Ureter (tissue), 1 donor: ENCODE measurements at regions not wholly inside any gene's neighbourhood (a gene's known extent, or its start where the extent isn't known, plus 50 kb on each side); places are given as distances from the start of the nearest gene placed in this dataset.
A peak's percentile ranks its signal among the peaks of the same experiment; 100 is the strongest.

Experiments
- DNase-seq: peaks from one replicate; pipeline ENCODE4 v3.0.0-alpha.2; 2020; ENCODE audit warnings: low spot score
- donor health status: DM: yes; HTN: yes; CAD: no.

DNA sequence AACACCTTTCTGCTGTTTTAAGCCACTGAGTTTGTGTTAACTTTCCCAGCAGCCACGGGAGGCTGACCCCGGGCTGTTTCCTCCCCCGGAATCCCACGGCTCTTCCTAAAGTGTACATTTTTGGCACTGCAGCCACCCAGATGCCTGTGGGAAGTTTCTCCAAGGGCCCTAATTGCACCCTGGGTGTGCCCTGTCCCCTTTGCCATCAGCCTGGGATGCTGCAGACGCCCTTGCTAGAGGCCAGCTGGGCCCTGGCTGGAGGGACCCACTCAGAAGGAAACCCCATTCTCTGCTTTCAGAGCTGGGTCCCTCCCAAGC lies 883.3 kb downstream of the BRD1 start:
- no peak for DNase-seq

DNA sequence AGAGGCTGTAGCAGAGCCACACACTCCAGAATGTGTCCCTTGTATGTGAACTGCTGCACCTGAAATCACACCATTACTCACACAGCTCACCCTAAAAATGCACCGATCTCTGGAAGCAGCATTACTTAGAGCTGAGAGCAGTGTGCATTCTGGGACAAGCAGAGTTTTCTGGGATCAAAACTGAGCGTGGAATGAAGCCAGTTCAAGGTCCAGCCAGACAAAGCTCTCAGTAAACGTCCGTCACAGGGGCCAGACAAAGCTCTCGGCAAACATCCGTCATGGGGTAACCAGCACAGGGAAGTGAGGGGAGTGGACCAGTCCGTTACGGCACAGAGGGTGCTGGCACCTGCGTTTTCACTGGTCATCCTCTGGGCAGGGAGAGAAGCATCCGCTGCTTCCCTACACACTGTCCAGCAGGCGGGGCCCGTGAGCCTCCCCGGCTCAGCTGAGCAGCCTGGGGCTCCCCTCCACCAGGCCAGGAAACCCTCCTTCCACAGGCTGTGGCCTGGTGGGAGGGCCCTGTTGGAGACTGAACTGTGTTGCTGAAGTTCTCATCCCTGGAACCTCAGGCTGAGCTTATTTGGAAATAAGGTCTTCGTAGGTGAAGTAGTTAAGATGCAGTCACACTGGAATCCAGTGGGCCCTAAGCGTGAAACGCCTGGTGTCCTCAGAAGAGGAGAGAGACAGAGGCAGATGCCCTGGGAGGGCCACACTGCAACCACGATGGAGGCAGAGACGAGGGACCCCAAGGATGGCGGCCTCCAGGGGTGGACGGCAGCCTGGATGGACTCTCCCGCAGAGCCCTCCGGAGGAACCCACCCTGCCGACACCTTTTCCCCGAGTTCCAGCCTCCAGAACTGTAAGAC lies 883.9 kb downstream of the BRD1 start:
- DNase-seq, result peak; percentile 40

DNA sequence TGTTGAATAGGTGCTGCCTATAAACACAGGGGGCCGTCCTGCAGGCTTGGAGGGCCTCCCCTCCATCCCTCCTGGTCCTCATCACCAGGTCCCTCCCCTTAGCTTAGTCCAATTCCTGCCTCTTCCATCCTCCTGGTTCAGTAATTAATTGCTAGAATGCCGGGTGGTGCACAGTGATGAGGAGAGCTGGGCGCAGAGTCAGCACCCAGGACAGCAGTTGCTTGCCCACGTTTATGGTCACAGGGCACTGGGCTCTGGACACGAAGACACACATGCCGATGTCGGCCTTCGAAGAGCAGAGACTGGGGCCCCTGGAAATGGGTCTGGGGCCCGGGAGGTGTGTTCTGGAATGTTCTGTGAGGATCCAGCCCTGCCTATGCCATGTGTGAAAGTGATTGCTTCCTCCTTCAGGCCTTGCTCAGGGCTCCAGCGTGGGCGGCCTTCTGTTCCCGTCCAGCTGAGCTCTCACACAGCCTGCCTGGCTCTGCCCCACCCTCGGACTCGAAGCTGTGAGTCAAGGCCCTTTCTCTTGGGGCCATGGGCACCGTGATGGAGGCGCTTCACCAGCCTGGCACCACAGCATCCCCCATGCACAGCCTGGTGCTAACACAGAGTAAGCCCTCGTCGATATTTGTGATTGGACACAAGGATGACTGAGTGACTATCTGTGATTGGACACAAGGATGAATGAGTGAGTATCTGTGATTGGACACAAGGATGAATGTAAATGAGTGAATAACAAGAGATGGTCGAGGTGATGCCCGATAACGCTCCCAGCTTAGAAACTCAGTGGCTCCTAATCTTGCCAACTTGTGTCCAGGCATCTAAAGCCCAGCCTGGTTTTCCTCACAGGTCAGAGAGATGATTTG lies 884.7 kb downstream of the BRD1 start:
- DNase-seq, result peak; percentile 24

DNA sequence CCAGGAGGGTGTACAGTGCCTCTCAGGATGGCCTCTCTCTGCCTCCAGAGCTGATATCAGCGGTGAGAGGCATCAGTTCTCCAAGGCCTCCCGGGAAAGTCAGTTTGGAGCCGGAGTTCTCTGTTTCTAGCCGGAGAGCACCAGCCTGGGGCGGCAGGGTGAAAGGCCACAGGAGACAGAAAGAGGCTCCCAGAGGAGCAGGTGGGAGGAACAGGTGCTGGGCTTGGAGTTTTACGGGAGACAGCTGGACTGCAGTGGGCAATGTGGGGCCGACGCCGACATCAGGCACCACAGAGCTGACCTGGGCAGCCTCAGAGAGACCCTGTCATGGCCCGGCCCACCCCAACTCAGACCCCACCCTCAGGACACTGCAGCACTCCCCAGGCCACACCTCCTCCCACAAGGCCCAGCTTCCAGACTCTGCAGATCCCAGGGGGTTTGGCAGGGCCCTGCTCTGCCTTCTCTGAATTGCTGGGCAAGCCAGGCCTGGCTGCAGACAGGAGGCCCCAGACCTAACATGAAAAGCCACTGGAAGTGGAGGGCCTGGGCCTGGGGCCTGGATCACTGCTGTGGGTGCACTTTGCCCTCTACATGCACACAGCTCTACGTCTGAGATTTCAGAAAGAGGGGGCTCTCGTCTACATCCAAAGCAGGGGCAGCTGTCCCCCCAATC lies 885.6 kb downstream of the BRD1 start:
- DNase-seq, result peak; percentile 4

DNA sequence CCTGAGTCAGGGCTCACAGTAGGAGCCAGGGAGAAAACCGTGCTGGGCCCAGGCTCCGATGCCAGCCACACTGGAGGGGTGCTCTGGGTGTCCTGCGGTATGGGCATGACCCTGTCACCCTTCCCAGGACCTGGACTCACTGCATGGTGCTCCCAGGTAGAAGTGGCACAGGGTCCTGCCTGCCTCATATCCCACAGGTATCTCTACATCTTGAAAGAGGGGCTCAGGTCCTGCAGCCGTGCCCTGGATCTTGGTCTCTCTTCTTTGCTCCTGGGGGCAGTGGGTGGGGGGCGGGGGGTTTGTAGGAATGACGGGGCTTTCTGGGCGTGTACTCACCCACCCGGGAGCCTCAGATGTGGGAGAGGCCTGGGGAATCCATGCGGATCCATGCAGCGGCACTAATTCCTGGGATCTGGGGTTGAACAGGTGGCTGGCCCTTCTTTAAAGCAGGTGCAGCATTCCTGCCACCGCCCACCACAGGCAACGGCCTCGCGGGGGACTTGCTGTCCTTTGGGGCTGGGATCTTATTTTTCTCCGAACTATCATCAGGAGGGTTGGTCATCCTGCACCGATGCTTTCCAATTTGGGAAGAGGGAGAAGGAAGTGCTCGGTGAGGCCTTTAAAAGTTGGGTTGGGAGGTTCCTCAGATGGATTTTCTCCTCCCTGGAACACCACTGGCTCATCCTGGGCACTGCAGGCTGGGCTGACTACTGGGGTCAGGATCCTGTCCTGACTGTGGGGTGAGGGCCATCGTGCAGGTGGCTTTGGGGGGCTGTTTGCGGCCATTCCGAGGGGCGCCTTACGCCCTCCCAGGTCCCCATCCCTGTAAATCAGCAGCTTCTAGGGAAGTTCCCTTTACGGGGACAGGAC lies 886.4 kb downstream of the BRD1 start:
- peak; percentile 29 for DNase-seq

DNA sequence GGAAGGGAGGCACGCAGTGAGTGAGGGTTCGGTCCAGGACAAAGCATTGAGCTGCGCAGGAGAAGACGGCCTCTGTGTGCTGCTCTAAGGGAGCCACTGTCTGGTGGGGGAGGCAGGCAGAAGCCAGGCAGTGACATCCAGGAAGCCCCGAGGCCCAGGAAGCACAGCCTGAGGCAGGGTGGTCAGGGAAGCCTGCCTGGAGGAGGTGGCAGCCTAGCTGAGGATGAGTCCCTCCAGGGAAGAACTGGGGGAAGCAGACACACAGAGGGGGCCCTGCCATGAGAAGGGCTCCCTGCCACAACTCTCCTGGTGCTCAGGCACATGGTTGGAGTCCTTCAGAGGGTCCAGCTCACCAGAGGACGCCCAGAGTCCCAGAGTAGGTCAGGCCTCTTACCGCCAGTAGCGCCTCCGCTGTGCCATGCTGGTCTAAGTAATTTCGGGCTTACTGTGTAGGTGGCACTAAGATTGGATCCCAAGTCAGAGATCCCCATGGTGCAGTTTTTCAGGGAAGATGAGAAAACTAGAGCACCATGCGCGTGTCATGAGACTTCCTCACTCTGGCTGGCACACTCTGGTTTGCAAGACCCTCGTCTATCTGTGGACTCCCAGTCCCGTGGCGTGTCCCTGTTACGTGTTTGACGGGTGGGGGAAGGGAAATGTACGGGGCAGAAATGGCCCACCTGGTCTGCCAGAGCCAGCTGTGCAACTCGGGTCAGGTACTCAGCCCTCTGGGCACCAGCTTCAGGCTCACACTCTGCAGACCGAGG lies 887.2 kb downstream of the BRD1 start:
- peak; percentile 27 for DNase-seq

DNA sequence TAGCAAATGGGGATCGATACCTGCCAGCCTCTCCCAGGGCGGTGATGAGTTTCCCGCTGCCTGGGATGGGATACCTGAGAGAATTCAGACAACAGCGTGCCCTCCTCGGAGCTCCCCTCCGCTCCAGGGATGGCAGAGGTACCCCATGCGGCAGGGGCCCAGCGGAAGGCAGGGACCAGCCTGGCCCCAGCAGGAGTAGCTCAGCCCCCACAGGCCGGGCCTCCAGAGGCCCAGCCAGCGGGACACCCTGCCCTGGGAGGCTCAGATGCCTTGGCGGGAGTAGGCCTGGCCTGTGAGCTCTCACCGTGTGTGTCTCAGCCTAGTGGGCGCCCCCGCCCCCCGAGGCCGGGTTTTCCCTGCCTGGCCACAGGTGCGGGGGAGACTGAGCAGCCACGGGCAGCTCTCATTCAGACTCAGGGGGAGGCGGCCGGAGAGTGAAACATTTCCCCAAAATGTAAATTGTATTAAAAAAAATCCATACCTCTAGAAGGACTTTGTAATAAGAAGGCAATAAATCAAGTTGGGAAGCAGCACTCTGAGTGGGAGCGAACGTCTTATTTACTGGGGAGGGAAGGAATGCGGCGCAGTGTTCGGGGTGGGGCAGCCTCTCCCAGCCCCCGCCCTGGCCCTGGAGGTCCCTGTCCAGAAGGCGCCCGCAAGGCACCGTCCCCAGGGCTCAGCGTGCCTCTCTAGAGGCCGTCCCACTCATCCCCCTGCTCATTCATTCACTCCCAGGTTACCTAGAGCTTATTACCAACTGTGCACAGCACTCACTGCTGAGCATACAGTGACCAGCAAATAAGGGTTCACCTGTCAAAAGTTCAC lies 888.0 kb downstream of the BRD1 start:
- DNase-seq, result peak; percentile 26

DNA sequence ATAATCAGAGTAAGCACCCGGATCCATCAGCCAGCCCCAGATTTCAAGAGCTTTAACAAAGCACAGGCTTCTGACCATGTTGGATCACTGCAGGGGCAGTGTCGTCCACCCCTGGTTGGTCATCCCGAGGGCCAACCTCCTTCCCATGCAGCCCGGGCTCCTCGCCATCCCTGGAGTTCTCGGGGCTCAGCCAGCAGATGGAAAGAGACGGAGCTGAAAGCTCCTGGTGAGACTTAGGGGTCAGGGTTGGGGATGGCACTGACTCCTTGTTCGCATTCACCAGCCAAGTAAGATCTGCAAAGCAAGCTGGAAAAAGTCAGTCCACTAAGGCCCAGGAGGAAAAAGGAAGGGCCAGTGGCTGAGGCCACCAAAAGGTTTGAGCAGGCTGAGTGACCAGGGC lies 888.9 kb downstream of the BRD1 start:
- DNase-seq, result peak; percentile 22

DNA sequence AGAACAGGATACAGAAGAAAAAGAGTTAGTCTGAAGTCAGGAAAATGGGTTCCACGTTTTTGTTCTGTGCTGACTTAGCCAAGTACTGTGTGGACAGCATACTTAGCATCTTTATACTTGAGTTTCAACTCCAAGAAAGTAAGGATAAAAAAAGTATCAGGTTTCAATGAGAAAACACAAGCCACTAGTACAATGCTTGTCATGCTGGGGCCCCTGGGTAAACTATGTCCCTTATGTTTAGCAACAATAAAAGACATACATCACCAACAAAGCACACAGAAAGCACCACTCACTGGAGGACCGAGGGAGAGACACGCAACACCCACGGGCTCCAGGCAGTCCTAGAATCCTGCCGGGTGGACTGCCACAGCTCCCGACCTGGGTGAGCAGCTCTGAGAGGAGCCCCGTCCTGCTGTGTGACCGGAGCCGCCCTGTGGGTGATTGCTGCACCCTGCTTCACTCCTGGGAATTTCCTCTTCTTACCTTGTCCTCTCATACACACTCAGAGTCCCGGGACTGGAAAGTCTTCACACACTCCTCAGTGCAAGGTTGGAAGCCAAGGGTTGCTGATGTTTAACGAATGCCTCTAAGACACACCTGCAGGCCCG lies 890.5 kb downstream of the BRD1 start:
- DNase-seq, result peak; percentile 23

DNA sequence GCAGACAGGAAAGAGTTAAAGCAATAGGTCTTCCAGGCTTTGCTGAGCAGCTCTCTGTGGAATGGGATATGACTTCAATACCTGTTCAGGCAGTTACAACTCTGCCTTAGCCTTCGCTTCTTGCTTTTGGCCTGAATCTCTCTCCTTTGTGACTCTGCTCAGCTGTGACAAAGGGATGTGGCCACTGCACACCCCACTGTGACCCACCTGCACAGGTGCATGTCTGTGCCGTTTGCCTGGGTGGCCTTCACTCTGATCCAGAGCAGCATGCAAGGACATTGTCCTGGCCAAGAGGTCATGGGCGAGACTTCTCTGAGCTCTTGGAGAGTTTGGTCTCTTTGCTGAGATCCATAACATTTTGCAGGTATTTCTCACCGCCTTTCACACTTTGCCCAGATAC lies 891.3 kb downstream of the BRD1 start:
- DNase-seq, result peak; percentile 29

DNA sequence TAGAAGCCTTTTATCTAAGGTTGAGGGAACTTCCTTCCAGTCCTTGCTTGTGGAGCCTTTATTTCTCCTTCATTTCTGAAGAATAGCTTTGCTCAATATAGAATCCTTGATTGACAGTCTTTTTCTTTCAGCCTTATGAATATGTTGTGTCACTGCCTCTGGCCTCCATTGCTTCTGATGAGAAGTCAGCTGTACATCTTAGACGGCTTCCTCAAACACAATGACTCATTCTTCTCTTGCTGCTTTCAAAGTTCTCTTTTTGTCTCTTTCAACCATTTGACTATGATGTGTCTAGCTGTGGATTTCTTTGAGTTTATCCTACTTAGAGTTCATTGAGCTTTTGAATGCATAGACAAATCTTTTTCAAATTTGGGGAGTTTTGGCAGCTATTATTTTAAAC lies 893.2 kb downstream of the BRD1 start:
- DNase-seq, result no peak

DNA sequence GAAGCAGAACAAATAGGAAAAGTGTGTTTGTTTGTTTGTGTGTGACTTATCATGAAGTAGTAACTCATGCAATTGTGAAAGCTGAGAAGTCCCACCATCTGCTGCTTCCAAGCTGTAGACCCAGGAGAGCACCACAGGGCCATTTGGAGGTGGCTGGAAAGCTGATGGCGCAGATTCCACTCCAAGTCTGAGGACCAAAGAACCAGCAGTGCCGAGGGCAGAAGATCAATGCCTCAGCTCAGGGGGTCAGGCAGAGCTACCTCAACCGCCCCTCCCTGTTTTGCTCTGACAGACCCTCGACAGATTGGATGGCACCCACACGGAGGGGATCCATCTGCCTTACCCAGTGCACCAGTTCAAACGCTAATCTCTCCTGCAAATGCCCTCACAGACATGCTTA lies 896.2 kb downstream of the BRD1 start:
- no peak for DNase-seq

DNA sequence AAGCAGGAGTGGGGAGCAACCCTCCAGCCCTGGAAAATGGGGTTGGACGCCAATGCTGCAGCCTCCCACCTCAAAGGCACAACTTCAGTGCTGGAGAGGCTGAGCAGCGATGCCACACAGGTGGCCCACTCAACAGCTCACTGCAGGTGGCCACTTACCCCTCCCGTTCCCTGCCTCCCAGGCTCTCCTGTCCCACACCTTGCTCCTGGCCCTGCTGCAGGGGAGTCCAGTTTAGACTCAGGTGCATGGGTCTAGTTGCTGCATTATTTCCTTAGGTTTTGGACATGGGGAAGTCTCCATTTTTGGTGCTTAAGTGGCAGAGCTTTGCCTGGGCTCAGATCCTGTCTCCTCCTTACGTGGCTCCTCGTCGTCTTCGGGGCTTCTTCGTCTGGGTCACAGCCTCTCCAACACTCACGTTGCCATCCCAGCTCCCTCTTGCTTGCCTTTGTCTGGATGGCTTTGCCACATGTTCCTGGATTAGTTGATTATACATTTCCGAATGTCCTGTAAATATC lies 898.3 kb downstream of the BRD1 start:
- DNase-seq, result peak; percentile 15

DNA sequence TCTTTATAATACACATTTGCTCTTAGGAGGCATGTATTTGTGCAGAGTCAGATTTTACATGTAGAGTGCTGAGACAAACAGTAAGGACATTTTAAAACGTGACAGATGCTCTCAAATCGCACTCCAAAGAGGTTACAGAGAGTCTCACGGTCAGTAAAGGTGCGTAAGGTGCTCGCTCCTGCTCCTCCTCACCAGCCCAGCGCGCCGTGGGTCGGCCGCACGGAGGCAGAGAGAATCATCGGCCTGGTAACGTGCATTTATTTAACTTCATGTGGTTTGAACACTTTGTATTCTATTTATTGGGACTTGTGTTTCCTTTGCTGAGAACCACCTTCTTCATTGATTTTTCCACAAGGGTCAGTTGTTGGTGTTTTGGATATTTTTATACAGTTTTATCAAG lies 900.1 kb downstream of the BRD1 start:
- no peak for DNase-seq

DNA sequence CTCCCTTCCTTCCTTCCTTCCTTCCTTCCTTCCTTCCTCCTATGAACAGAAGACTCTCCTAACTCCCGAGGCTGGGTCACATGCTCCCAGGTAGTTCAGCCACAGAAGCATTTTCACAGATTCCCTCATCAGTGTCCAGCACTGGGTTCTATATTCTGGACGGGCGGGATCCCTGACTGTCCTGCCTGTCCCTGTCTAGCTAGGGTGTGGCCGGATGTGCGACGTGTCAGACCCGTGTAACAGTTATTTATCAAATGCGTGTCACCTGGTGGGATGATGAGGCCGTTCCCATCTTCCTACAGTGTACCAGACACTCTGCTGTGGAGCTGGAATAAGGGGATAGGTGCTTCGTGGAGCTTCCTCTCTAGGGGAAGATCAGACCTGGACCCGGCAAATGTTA lies 901.0 kb downstream of the BRD1 start:
- no peak for DNase-seq

DNA sequence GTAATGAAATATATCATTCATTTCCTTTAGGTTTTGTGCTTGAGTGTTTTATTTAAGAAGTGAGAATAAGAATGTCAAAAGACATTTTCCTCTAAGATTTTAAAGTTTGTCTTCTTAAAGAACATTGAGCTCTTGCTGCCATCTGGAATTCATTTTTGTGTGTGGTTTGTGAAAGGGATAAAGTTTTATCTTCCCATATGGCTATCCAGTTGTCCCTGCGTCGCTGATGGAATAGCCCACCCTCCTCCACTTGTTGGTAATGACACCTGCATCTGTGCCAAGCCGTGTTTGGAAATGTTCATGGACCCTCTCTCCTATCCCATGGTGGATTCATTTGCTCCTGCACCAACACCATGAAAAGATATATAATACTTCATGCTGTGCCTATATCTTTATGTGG lies 901.5 kb downstream of the BRD1 start:
- DNase-seq, result no peak

DNA sequence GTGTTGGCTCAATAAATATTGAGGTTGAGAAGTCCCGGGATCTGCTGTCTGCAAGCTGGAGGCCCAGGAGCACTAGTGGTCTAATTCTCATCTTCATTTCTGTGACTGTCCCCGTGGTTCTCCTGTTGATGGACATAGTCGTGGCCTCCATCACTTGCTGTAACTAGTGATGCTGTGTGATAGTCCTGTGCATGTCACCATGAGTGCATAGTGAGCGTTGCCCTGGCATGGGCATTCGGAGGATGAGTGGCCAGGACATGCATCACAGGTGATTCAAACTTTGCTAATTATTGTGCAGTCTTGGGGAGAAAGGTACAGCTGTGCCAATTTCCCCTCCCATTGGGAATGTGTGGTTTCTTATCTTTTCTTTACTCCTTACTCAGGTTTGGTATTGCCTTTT lies 902.2 kb downstream of the BRD1 start:
- DNase-seq, result no peak

DNA sequence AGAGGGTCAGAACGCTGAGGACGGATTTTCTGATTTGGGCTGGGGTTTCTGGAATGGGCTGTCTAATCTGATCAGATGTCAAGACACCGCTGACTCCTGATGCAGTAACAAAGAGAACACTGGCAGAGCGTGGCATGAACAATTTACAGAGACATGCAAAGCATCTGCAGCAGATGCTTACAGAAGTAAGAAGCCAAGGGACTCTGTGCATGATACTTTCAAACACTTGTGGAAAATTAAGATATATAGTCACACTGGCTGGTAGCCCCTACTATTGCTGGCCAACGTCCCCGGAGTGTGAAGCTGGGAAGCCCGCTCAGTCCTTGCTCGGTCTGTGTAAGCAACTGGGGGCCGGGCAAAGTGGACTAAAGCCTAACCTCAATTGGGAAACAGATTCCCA lies 903.7 kb downstream of the BRD1 start:
- DNase-seq, result no peak

DNA sequence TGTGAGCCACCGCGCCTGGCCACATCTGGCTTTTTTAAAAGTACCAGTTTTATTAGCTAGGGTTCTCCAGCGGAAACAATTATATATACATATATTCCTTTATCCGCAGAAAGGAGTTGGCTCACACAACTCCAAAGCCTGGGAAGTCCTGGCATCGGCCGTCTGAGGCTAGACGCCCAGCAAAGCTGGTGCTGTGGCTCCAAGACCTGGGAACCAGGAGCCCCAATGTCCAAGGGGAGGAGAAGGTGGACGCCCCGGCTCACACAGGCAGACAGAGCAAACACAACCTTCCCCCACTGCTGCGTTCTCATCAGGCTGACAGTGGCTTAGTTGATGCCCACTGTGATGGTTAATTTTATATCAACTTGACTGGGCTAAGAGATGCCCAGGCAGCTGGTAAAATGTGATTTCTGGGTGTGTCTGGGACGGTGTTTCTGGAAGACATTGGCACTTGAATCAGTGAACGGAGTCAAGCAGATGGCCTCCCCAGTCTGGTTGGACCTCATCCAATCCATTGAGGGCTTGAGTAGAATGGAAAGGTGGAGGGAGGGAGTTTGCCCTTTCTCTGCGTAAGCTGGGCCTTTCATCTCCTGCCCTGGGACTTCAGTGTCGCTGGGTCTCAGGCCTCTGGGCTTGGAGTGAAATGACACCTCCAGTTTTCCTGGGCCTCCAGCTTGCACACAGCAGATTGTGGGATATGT lies 904.4 kb downstream of the BRD1 start:
- no peak for DNase-seq
